GM10266 (cell line): ENCODE measurements at regions not wholly inside any gene's neighbourhood (a gene's known extent, or its start where the extent isn't known, plus 50 kb on each side); places are given as distances from the start of the nearest gene placed in this dataset.

Experiments
- DNase-seq: peaks from one replicate; pipeline ENCODE4 v3.0.0; 2012; ENCODE audit errors: extremely low spot score
- CTCF ChIP-seq: IDR thresholded peaks from 2 replicates; pipeline ENCODE4 v1.5.1; 2012; ENCODE audit warnings: mild to moderate bottlenecking, low read depth; ENCODE audit not compliant: control insufficient read depth, insufficient read depth; ENCODE audit errors: missing control alignments

- TF ChIP-seq CTCF = no peak
- DNase-seq = no peak
Observed at GRCh38 chr1:34306568-34306967, 129.9 kb downstream of the C1orf94 start.

DNA sequence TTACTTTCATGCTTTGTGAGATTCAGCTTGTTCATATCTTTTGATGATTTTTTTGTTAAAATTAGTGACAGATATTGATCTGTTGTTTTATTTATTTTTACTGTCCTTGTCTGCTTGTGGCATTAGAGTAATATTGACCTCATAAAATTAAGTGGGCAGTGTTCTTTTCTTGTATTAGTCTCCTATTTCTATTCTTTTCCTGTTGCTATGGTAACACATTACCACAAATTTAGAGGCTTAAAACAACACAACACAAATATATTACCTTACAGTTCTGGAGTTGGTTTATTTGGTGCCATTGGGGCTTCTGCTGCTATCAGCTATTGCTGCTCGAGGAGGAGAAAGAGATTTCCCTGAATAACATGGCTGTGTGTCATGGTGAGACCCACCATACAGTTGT, 135.7 kb downstream of the C1orf94 start:
- no peak for DNase-seq
- TF ChIP-seq CTCF = no peak

DNA sequence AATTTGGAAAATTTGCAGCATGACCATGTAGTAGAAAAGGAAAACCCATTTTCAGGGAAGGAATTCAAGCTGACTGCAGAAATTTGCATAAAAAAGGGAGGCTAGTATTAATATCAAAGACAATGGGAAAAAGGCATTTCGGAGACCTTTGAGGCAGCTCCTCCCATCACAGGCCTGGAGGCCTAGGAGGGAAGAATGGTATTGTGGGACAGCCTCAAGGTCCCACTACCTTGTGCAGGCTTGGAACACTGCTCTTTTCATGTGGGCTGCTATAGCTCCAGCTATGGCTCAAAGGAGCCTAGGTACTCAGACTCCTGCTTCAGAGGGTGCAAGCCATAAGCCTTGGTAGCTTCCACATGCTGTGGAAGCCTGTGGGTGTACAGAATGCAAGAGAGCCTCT, 139.3 kb downstream of the C1orf94 start:
- DNase-seq = no peak
- no peak for TF ChIP-seq CTCF

DNA sequence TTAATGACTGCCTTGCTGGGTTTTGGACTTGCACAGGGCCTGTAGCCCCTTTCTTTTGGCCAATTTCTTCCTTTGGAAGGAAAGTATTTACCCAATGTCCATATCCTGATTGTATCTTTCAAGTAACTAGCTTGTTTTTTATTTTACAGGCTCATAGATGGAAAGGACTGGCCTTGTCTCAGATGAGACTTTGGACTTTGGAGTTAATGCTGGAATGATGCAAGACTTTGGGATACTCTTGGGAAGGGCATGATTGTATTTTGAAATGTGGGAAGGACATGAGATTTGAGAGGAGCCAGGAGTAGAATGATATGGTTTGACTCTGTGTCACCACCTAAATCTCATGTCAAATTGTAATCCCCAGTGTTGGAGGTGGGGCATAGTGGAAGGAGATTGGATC, 140.1 kb downstream of the C1orf94 start:
- no peak for TF ChIP-seq CTCF
- DNase-seq = no peak

GRCh38 chr1:34319218-34319617, 142.5 kb downstream of the C1orf94 start:
- no peak for TF ChIP-seq CTCF
- DNase-seq = no peak

GRCh38 chr1:34320053-34320669, 143.5 kb downstream of the C1orf94 start:
- no peak for TF ChIP-seq CTCF
- no peak for DNase-seq

DNA sequence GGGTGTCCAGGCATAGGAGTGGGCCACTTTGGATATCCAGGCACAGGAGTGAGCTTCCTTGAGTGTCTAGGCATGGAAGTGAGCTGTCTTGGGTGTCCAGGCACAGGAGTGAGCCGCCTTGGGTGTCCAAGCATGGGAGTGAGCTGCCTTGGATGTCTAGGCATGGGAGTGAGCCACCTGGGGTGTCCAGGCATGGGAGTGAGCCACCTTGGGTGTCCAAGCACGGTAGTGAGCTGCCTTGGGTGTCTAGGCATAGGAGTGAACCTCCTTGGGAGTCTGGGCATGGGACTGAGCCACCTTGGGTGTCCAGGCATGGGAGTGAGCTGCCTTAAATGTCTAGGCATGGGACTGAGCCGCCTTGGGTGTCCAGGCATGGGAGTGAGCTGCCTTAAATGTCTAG, 146.3 kb downstream of the C1orf94 start:
- no peak for TF ChIP-seq CTCF
- DNase-seq = no peak
